Neural cell (in vitro differentiated cells): ENCODE measurements at regions not wholly inside any gene's neighbourhood (a gene's known extent, or its start where the extent isn't known, plus 50 kb on each side); places are given as distances from the start of the nearest gene placed in this dataset.

ENCODE experiments used
- H2AFZ ChIP-seq: fragments of 200-600, 300-800 bp; sonication (generic), shearing (Covaris generic); 2 replicates; pipeline ENCODE4 v1.6.0; 2014; ENCODE audit warnings: low read depth, mild to moderate bottlenecking, antibody characterized with exemption, low read length, moderate library complexity
- H3F3A ChIP-seq: fragments of 200-600 bp; shearing (Covaris generic); 2 replicates; pipeline ENCODE4 v1.6.1; 2016; ENCODE audit warnings: mild to moderate bottlenecking, moderate library complexity, mixed read lengths, antibody characterized with exemption, low read length; ENCODE audit not compliant: insufficient read depth, poor library complexity, severe bottlenecking
- H3K27ac ChIP-seq: fragments of 200-600, 300-800 bp; sonication (generic), shearing (Covaris generic); 2 replicates; pipeline ENCODE4 v1.5.1; 2014; ENCODE audit warnings: mild to moderate bottlenecking, low read length, moderate library complexity
- H3K27me3 ChIP-seq: fragments of 300-800, 200-600 bp; sonication (generic), shearing (Covaris generic); 2 replicates; pipeline ENCODE4 v1.6.0; 2014; ENCODE audit warnings: mild to moderate bottlenecking, low read depth, low read length, moderate library complexity; ENCODE audit not compliant: insufficient read depth
- H3K36me3 ChIP-seq: fragments of 300-800, 200-600 bp; sonication (generic), shearing (Covaris generic); 2 replicates; pipeline ENCODE4 v1.5.1; 2014; ENCODE audit warnings: mild to moderate bottlenecking, antibody characterized with exemption, low read length, moderate library complexity; ENCODE audit not compliant: insufficient read depth
- H3K4me2 ChIP-seq: fragments of 300-800, 200-600 bp; sonication (generic), shearing (Covaris generic); 2 replicates; pipeline ENCODE4 v1.6.0; 2014; ENCODE audit warnings: mild to moderate bottlenecking, low read length
- H3K4me3 ChIP-seq: fragments of 300-800, 200-600 bp; sonication (generic), shearing (Covaris generic); 2 replicates; pipeline ENCODE4 v1.5.1; 2014; ENCODE audit warnings: mild to moderate bottlenecking, low read length, moderate library complexity
- H3K79me2 ChIP-seq: fragments of 200-600 bp; shearing (Covaris generic); replicated peaks from 2 replicates; pipeline ENCODE4 v1.6.0; 2014; ENCODE audit warnings: mild to moderate bottlenecking, low read length, moderate library complexity; ENCODE audit not compliant: insufficient read depth
- H3K9ac ChIP-seq: fragments of 300-800, 200-600 bp; sonication (generic), shearing (Covaris generic); 2 replicates; pipeline ENCODE4 v1.6.1; 2016; ENCODE audit warnings: mild to moderate bottlenecking, low read length, mixed read lengths
- H3K9me2 ChIP-seq: fragments of 200-600 bp; shearing (Covaris generic); 2 replicates; pipeline ENCODE4 v1.6.1; 2016; ENCODE audit warnings: mild to moderate bottlenecking, low read length, mixed read lengths; ENCODE audit not compliant: insufficient read depth
- H3K9me3 ChIP-seq: fragments of 200-600, 300-800 bp; sonication (generic), shearing (Covaris generic); 2 replicates; pipeline ENCODE4 v1.6.1; 2016; ENCODE audit warnings: mild to moderate bottlenecking, mixed run types, low read length, moderate library complexity, mixed read lengths
- H4K20me1 ChIP-seq: fragments of 200-600 bp; shearing (Covaris generic); 2 replicates; pipeline ENCODE4 v1.6.1; 2016; ENCODE audit warnings: mild to moderate bottlenecking, mixed run types; ENCODE audit not compliant: insufficient read depth
- EP300 ChIP-seq: fragments of 450-650 bp; conservative IDR thresholded peaks from 2 replicates; pipeline ENCODE4 v1.6.1; 2014; ENCODE audit warnings: antibody characterized with exemption, mild to moderate bottlenecking, moderate library complexity; ENCODE audit not compliant: poor library complexity, severe bottlenecking
- EZH2 ChIP-seq: fragments of 200-600, 300-800 bp; shearing (Covaris generic), sonication (generic); IDR thresholded peaks from 2 replicates; pipeline ENCODE4 v1.6.1; 2014; ENCODE audit warnings: antibody characterized with exemption, low read length, borderline replicate concordance, mild to moderate bottlenecking; ENCODE audit not compliant: insufficient read depth, poor library complexity, severe bottlenecking
- MXI1 ChIP-seq: fragments of 450-650 bp; conservative IDR thresholded peaks from 2 replicates; pipeline ENCODE4 v1.6.1; 2014; ENCODE audit warnings: antibody characterized with exemption, mild to moderate bottlenecking; ENCODE audit not compliant: poor library complexity, severe bottlenecking
- POLR2AphosphoS5 ChIP-seq: IDR thresholded peaks from 2 replicates; pipeline ENCODE4 v1.6.1; 2012
- RAD21 ChIP-seq: fragments of 450-650 bp; conservative IDR thresholded peaks from 2 replicates; pipeline ENCODE4 v1.6.1; 2014; ENCODE audit warnings: antibody characterized with exemption, mild to moderate bottlenecking, moderate library complexity
- SMC3 ChIP-seq: fragments of 450-650 bp; conservative IDR thresholded peaks from 2 replicates; pipeline ENCODE4 v1.6.1; 2014; ENCODE audit warnings: antibody characterized with exemption, mild to moderate bottlenecking, moderate library complexity; ENCODE audit not compliant: poor library complexity
- TAF1 ChIP-seq: IDR thresholded peaks from 2 replicates; pipeline ENCODE4 v1.6.1; 2012; ENCODE audit warnings: low read depth
- TF ChIP-seq, protein P1 (sequence below): IDR thresholded peaks from 2 replicates; pipeline ENCODE4 v1.6.1; 2012; ENCODE audit warnings: borderline replicate concordance
- TF ChIP-seq, protein P2 (sequence below): fragments of 450-650 bp; IDR thresholded peaks from 2 replicates; pipeline ENCODE4 v1.5.1; 2014; ENCODE audit warnings: antibody characterized with exemption, mild to moderate bottlenecking, moderate library complexity; ENCODE audit not compliant: poor library complexity, severe bottlenecking

DNA sequence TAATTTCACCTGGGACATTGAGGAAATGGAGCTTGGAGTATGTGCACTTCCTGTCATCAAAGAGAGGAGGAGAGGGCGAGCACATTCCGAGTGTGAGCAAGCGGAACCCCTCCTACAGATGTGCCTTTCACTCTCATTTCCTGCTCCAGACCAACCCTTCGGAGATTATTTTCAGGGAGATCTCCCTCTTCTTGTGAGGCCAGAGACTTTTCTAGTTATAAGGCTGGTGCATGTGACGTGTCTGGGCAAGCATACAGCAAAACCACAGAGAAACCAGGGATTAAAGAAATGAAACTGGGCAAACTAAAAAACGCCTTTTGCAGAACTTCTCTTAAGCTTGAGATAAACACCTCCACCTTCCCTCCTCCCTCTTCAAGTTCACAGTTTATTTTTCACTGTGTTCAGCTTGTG lies 409.2 kb upstream of the TCF4 start:
- no peaks in the 10 kb centered on the region for H4K20me1 ChIP-seq
- no peaks in the 10 kb centered on the region for H3F3A ChIP-seq
- H3K4me3 ChIP-seq: no peak overlapping the region
- H3K9me2 ChIP-seq: no peaks in the 10 kb centered on the region
- H3K27me3 ChIP-seq: no peaks in the 10 kb centered on the region
- H3K9me3 ChIP-seq: no peaks in the 10 kb centered on the region
- no peak overlapping the region for H3K9ac ChIP-seq
- H2AFZ ChIP-seq: no peak overlapping the region
- H3K36me3 ChIP-seq: no peaks in the 10 kb centered on the region
- H3K4me2 ChIP-seq: no peak overlapping the region
- TF ChIP-seq EZH2: no peak
- TF ChIP-seq SMC3: no peak
- TF ChIP-seq, protein P1, sequence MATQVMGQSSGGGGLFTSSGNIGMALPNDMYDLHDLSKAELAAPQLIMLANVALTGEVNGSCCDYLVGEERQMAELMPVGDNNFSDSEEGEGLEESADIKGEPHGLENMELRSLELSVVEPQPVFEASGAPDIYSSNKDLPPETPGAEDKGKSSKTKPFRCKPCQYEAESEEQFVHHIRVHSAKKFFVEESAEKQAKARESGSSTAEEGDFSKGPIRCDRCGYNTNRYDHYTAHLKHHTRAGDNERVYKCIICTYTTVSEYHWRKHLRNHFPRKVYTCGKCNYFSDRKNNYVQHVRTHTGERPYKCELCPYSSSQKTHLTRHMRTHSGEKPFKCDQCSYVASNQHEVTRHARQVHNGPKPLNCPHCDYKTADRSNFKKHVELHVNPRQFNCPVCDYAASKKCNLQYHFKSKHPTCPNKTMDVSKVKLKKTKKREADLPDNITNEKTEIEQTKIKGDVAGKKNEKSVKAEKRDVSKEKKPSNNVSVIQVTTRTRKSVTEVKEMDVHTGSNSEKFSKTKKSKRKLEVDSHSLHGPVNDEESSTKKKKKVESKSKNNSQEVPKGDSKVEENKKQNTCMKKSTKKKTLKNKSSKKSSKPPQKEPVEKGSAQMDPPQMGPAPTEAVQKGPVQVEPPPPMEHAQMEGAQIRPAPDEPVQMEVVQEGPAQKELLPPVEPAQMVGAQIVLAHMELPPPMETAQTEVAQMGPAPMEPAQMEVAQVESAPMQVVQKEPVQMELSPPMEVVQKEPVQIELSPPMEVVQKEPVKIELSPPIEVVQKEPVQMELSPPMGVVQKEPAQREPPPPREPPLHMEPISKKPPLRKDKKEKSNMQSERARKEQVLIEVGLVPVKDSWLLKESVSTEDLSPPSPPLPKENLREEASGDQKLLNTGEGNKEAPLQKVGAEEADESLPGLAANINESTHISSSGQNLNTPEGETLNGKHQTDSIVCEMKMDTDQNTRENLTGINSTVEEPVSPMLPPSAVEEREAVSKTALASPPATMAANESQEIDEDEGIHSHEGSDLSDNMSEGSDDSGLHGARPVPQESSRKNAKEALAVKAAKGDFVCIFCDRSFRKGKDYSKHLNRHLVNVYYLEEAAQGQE: no peak
- TF ChIP-seq, protein P2, sequence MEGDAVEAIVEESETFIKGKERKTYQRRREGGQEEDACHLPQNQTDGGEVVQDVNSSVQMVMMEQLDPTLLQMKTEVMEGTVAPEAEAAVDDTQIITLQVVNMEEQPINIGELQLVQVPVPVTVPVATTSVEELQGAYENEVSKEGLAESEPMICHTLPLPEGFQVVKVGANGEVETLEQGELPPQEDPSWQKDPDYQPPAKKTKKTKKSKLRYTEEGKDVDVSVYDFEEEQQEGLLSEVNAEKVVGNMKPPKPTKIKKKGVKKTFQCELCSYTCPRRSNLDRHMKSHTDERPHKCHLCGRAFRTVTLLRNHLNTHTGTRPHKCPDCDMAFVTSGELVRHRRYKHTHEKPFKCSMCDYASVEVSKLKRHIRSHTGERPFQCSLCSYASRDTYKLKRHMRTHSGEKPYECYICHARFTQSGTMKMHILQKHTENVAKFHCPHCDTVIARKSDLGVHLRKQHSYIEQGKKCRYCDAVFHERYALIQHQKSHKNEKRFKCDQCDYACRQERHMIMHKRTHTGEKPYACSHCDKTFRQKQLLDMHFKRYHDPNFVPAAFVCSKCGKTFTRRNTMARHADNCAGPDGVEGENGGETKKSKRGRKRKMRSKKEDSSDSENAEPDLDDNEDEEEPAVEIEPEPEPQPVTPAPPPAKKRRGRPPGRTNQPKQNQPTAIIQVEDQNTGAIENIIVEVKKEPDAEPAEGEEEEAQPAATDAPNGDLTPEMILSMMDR: no peak
- TF ChIP-seq MXI1: no peak
- TF ChIP-seq TAF1: no peak
- no peak for TF ChIP-seq RAD21
- TF ChIP-seq EP300: no peak
- TF ChIP-seq POLR2AphosphoS5: no peak
- H3K79me2 ChIP-seq: no peaks in the 10 kb centered on the region
- no peak overlapping the region for H3K27ac ChIP-seq

DNA sequence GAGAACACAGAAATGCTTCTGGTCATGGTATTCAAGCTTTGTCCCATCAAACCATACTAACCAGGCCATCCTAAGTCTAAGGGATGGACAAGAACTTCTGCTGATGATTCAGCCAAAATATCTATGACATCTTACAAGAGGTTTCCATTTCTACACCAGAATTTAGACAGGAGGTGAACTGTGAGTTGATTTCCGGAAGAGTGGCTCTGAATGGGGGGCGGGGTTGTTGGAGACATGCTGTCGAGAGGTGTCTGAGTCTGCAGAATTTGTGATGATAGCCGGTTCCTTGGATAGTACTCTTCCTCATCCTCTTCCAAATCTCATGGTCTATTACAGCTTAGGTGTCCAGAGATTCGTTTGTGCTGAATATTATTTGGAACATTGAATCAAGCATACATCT lies 408.7 kb upstream of the TCF4 start:
- Histone ChIP-seq H3K4me3 (no peak overlapping the region), H3K9me2 (no peaks in the 10 kb centered on the region), H3K9ac (no peak overlapping the region), H3K79me2 (no peaks in the 10 kb centered on the region), H3K27me3 (no peaks in the 10 kb centered on the region), H3K27ac (no peak overlapping the region), H3K9me3 (no peaks in the 10 kb centered on the region), H3F3A (no peaks in the 10 kb centered on the region), H4K20me1 (no peaks in the 10 kb centered on the region), H3K36me3 (no peaks in the 10 kb centered on the region), H3K4me2 (no peak overlapping the region), H2AFZ (no peak overlapping the region)
- TF ChIP-seq MXI1: no peak

DNA sequence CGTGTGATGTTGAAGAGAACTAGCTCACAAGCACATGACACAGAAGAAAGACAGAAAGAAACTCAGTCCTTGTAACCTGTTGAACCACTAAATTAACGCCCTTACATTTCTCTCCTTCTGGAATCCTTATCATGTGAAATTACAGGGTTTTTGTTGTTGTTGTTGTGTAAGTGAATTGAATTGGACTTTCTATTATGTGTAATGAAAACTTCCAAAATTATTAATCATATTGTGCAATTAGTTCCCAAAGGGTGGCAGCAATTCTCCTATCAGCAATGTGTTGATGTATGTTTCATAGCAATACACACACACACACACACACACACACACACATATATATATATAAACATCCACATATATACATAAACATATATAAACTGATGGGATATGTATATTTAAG lies 402.2 kb upstream of the TCF4 start:
- H3K9me2 ChIP-seq: no peaks in the 10 kb centered on the region
- no peaks in the 10 kb centered on the region for H3K79me2 ChIP-seq
- H3K27me3 ChIP-seq: no peaks in the 10 kb centered on the region
- H3K27ac ChIP-seq: no peak overlapping the region
- no peaks in the 10 kb centered on the region for H3F3A ChIP-seq
- H3K9ac ChIP-seq: no peak overlapping the region
- no peaks in the 10 kb centered on the region for H3K36me3 ChIP-seq
- no peak overlapping the region for H2AFZ ChIP-seq
- H4K20me1 ChIP-seq: no peaks in the 10 kb centered on the region
- TF ChIP-seq MXI1: no peak
- TF ChIP-seq POLR2AphosphoS5: no peak
- no peak for TF ChIP-seq SMC3
- TF ChIP-seq EZH2: no peak
- TF ChIP-seq TAF1: no peak
- TF ChIP-seq, protein P1: no peak
- TF ChIP-seq, protein P2: no peak
- no peak for TF ChIP-seq EP300
- TF ChIP-seq RAD21: no peak
- H3K4me3 ChIP-seq: no peak overlapping the region
- H3K9me3 ChIP-seq: no peaks in the 10 kb centered on the region
- no peak overlapping the region for H3K4me2 ChIP-seq
